ENCODE measurements at regions not wholly inside any gene's neighbourhood (a gene's known extent, or its start where the extent isn't known, plus 50 kb on each side); places are given as distances from the start of the nearest gene placed in this dataset.
"Not testable (repeated sequence)": the region's sequence is repeated elsewhere in the genome, so short reads cannot be mapped to it uniquely, and the experiment has no call there.

DNA sequence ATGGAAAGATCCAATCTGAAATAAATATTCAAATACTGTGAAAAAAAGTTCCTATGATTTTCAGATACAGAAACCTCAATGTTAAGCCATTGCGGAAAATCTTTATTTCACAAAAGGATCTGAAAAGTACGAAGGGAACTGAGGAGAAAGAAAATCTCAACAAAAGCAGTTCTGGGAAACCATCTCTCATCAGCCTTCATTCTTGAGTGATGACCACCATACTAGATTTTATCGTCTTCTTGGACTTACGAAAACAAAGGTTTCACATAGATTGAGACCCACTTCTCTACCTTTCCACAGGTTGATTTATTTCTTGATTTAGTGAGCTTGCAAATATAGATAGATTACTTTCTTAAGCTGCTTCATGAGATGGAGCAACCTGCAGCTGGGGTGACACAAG, 293.4 kb upstream of the LYZL1 start:
- no peak for DNase-seq

DNA sequence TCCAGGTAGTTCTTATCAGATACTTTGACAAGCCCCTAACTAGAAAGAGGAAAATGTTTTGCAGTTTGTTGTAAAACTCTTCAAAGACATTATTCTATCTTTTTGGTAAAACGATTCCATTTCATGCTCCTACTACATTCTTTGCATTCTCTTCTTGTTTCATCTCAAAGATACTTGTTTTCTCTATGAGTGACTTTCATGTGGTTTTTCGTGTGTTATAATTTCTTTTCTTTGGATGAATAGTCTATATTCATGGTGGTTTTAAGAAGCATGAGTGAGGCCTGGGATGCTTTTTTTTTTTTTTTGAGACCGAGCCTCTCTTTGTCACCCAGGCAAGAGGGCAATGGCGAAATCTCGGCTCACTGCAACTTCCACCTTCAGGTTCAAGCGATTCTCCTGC, 292.5 kb upstream of the LYZL1 start:
- DNase-seq, result no peak

DNA sequence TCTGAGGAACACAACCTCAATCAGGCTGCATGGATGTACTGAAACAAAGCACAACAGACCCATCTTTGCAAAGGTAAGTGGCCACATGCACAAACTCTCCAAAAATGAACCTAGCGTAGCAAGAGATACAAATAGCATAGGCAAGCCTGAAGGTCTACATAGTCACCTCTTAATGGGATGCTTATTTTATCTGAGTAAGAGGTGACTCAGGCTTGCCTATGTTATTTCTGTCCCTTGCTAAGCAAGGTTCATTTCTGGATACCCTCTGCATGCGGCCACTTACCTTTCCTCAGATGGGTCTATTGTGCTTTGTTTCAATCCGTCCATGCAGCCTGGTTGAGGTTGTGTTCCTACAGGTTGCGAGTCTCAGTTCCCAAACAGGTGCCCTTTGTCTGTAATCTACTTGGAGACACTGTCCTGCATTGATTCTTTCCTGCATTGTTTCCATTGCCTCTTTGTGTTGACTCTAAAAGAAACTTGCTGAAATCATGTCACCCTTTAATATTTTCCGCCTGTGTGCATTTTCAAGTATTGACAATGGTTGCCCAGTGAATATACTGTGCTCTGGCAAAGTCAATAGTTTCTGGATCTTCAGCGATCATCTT, 291.8 kb upstream of the LYZL1 start:
- no peak for DNase-seq

DNA sequence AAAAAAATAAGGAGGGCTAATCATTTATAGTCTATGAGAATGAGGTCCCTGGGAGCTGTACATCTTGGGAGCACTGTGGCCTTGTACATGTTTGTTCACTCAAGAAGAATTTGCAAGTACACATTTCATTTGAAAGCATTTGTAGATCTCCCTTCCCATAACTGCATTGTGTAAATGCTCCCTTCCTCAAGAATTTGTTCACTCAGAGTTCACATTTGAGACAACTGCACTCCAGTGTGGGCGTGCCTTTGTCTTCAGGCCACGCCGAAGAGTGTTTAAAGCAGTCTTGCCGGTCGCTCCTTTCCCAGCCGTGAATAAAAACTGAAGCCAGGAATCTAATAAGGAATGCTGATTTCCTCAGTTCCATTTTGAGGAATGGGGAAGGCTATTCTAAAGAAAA, 291.1 kb upstream of the LYZL1 start:
- DNase-seq, result no peak

DNA sequence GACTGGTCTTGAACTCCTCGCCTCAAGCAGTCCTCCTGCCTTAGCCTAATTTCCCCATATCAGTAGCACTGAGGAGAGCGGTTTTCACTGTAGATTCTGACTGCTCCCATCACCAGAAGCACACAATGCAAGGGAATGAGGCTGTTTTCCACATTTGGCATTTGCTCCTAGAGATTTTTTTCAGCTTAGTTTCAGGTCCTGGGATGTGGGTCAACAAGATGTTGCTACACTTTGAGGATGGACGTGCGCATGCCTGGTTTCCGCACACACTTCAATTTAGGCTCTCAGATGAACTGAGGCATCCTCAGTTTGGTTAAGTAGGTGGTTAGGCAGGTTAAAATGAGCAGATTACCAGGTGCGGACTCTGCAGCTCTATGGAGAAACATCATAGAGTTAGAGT, 287.1 kb upstream of the LYZL1 start:
- no peak for DNase-seq

DNA sequence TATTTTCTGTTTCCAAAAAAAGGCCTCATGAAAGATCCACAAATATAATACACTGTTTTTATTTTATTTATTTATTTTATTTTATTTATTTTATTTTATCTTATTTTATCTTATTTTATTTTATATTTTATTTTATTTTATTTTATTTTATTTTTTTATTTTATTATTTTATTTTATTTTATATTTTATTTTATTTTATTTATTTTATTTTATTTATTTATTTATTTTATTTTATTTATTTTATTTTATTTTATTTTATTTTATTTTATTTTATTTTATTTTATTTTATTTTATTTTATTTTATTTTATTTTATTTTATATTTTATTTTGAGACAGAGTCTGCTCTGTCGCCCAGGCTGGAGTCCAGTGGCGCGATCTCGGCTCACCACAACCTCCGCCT, 285.9 kb upstream of the LYZL1 start:
- DNase-seq, result not testable (repeated sequence)

DNA sequence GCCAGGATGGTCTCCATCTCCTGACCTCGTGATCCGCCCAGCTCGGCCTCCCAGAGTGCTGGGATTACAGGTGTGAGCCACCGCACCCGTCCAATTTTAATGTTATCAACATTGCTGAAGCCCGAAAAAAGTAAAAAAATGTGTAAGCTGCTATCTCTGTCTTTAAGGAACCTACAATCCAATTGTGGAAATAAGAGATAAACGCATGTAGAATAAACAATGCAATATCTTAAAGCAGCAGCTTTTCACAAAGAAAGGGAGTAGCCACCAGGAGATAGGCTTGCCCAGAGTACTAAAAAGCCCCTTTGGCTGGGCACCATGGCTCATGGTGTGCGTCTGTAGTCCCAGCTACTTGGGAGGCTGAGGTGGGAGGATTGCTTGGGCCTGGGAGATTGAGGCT, 282.9 kb upstream of the LYZL1 start:
- no peak for DNase-seq

DNA sequence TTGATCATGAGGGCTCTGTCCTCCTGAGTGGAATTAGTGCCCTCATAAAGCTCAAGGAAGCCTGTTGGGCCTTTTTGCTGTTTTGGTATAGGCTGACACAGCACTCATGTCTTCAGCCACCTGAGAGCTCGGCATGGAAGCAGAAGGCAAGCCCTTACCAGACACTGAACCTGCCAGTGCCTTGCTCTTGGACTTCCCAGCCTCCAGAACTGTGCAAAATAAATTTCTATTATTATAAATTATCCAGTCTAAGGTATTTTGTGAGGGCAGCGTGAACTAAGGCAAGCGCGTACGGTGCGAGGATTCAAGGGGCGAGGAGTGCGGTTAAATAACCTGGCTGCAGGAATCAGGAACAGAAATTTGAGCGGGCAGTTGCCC, 281.5 kb upstream of the LYZL1 start:
- DNase-seq, result no peak

DNA sequence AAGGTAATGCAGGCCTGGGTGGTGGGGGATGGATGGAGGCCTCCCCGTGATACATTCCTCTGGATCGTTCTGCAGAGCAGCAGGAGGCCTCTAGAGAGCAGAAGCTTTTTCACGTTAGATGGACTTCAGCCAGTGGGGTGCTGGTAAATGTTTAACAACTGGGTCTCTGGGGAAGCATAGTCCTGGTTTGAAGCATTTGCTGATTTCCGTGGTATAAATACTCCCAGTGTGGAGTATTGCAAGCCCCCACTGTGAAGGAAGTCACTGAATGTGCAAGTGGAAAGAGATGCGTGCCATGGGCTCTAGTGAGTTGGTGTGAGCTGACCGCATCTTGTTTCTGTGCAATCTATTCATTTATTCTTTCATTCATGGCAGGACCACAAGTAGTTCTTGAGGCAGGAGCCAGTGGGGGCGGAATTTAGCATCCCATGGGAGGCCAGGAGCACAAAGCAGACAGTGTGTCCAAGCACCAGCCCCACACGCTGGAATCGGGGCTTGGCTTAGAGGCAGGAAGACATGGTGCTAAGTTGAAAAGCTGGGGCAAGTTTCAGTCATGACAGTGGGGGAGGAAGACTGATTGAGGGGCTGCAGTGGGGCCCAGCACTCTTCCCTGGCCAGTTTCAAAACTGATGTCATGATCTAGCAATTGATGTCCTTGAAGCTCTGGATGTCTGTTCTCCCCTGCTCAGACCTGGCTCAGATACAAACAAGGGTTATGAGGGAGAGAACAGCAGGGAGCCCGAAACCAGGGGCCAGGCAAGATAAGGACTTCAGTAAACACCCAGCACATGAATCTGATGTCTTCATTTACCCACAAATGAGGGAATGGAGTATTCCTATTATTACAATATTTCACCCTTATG, 280.9 kb upstream of the LYZL1 start:
- no peak for DNase-seq

DNA sequence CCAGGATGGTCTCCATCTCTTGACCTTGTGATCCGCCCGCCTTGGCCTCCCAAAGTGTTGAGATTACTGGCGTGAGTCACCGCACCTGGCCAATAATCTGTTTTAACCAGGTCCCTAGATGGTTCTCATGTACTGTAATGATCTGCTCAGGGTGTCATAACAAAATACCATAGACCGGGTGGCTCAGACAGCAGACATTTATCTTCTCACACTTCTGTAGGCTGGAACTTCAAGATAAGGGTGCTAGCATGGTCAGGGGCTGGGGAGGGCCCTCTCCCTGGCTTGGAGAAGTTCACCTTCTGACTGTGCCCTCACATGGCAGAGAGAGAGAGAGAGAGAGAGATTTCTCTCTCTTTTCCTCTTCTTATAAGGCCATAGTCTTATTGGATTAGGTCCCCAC, 279.4 kb upstream of the LYZL1 start:
- no peak for DNase-seq

DNA sequence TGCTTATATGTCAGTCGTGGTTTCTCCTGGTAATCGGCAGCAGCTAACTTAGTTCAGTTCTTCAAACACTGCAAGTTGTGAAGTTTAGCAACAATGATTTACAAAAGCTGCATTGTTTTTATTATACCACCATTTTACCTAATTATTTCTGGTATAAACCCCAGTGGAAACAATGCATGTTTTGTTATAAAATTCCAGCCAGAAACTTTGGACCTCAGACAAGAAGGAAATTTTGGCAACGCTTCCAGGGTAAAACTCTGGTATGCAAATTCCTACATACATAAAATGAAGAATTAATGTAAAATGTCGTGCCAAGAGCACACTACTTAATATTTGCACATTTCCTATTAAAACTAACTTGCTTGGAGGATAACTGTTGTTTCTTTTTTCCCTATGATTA, 277.4 kb upstream of the LYZL1 start:
- no peak for DNase-seq

DNA sequence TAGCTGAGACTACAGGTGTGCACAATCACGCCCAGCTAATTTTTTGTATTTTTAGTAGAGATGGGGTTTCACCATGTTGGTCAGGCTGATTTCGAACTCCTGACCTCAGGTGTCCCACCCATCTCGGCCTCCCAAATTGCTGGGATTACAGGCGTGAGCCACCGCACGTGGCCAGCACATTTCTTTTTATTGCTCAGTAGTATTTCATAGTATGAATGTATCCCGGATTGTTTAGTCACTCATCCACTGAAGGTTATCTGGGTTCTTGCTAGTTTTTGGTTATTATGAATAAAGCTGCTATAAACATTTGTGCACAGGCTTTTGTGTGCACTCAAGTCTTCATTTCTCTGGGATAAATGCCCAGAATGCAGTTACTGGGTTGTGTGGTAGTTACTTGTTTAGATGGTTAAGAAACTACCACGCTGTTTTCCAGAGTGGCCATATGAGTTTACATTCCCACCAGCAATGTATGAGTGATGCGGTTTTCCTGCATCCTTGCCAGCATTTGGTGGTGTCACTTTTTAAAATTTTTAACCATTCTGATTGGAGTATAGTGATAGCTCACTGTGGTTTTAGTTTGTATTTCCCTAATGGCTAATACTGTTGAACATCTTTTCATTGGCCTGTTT, 275.8 kb upstream of the LYZL1 start:
- no peak for DNase-seq

DNA sequence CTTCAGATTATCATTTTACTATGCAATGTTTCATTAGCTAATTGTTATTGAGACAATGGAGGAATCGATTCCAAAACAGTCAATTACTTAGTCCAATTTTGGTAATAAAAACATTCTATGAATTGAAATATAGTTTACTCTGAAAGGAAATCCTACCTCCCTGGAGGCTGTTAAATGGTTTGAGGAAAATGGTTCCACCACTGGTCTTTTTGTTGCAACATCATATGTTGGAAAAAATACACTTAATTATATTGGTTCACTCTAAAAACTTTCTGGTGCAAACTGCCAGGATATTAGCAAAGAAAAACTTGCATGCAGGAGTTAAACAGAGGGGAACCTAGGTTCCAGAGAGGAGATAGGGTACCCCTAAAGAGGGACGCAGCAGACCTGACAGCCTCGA, 267.3 kb upstream of the LYZL1 start:
- no peak for DNase-seq

DNA sequence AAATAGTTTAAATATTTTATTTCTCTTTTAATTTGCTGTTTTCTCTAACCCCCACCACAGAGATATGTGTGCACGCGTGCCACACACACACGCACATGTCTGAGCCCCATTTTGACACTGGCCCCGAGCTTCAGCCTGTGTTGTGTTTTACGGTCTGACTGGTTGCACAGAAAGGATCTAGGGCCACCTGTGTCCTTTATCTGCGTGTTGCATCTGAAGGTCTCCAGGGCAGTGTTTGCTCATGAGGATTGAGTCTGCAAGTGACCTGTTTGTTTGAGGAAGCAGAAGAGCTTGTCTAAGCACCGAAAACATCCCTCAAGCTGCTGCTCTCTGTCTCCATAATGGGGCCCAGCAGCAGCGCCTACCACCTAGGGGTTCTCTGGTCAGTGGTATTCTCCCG, 266.4 kb upstream of the LYZL1 start:
- DNase-seq, result no peak

DNA sequence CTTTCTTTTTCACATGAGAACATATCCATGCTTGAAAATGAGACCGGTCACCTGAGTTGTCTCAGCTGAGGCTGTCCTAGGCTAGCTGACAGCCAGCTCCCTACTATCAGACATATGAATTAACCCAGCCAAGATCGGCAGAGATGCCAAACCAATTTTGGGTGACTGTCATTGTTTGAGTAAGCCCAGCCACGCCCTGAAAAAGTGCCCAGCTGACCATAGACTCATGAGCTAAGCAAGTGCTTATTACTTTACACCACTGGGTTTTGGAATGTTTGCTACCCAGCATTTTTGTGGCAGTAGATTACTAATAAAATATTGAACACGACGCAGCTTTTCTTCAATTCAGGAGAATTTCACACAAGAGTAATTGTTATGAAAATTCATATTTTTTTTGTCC, 265.2 kb upstream of the LYZL1 start:
- no peak for DNase-seq

DNA sequence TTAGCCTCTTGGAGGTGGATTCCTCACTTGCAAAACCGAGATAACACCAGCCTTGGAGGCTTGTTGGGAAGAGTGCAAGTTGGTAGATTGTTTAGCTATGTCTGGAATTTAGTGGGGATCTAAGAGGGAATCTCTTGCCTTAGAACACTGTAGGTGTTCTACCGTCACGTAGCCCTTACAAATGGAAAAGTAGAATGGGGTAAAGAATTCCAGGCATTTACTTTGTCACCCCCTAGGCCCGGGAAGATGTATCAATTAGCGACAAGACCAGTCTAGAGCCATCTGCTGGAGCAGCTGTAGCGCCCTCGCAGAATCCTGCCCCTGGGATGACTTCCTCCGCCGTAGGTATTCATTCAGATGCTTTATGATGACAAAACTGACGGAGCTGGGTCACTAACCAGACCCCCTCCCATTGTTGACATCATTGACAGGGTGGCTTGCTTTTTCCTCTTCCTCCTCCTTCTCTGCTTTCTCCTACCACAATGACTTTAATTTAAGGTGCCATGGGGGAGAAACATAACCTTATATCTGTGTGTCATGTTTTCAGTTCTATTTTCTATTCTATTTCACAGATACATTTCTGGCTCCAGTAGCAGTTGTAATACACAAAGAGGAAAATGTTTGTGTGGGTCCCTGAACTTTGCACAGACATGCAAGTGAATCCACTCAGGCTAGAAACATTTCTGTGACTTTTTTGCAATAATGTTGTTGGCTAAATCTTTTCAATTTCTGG, 262.6 kb upstream of the LYZL1 start:
- no peak for DNase-seq

DNA sequence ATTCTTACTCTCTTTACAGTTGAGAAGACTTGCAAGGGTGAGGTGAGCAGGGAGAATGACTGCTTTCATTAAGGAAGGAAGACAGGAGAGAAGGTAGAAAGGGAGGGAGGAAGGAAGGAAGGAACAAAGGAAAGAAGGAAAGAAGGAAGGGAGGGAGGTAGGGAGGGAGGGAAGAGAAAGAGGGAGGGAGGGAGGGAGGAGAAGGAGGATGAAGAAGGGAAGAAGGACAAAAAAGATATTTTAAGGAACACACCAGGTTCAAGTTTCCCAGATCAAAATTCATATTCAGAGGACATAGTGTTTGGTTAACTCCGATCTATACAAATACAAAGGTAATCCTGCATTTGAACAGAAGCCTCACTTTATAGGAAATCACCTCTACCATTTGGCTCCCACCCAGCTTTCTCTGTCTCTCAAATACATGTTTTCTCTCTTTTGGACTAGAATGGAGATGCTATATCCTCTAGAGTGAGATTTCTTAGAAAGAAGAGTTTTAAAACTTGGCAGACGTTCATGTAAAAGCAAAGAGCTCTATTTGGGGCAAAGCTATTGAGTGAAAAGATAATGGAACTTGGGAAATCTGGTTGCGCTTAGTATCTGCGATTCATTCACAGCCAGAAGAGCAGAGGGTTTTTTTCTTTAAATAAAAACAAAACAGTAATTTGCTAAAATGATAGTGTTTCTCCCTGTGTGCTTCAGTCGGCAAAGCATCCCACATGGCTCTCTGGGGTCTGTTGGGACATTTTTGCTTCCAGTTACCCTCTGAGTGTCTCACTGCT, 261.9 kb upstream of the LYZL1 start:
- DNase-seq, result no peak

DNA sequence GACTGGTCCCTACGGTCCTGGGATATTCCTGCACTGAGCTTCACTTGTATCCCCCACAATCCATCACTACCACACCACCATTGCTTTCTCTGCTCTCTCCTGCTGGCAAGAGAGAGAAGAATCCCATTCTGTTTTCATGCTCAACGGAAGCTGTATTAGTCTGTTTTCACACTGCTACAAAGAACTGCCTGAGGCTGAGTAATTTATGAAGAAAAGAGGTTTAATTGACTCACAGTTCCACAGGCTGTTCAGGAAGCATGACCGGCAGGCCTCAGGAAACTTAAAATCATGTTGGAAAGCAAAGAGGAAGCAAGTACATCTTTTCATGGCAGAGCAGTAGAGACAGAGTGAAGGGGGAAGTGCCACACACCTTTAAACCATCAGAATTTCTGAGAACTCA, 260.4 kb upstream of the LYZL1 start:
- no peak for DNase-seq

DNA sequence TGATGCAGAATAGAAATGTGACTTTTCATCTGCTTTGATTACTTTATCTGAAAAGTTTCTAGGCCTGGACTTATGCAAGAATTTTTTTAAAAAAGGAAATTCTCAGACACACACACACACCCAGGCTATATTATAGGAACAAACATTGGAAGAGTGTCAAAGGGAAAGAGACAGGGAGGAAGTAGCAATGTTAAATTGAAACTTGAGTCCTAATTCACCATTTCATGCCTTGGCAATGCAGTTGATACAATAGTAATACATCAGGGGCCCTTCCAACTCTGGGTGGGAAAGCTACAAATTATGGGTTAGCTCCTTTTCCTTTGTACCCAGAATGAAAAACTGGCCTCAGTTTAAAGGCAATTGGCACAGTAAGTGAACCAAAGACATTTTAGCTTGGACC, 258.0 kb upstream of the LYZL1 start:
- DNase-seq, result no peak

DNA sequence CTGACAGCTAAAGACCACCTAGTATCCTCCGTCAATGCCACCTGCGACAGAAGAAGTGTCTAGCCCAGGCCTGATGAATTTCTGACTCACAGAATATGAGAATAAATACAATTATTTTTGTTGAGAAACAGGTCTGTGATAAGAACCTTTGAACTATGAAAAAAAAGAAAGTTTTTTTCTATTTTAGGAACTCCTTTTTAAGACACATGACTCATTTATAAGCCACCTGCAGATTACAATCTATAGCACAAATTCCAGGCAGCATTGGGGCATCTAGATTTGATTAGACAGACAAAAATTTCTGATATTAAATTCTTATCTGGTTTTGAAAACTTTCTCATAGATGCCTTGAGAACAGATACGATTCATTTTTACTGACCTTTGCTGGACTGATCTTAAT, 256.7 kb upstream of the LYZL1 start:
- DNase-seq, result no peak

DNA sequence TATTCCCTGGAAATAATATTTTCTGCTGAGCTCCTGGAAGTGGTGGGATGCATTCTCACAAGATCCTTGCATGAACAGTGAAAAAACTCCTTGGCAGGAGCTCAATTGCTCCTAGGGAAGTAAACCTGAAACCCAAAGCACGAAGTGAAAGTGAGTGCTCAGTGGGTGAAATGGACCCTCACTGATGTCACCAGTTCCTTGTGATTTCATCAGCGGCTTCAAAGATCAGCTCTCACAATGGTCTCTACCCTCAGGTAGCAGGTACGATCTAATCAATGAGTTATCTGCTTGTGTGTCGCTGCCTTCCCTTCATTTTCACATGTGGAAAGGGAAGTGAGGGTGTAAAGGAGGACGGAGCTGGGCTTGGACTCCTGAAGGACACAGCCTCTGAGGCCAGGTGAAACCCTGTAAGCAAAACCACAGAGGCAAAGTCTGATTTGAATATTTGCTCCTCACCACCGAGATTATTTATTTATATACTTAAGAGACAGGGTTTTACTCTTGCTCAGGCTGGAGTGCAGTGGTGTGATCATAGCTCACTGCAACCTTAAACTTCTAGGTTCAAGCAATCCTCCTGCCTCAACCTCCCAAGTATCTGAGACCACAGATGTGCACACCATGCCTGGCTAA, 255.4 kb upstream of the LYZL1 start:
- no peak for DNase-seq

DNA sequence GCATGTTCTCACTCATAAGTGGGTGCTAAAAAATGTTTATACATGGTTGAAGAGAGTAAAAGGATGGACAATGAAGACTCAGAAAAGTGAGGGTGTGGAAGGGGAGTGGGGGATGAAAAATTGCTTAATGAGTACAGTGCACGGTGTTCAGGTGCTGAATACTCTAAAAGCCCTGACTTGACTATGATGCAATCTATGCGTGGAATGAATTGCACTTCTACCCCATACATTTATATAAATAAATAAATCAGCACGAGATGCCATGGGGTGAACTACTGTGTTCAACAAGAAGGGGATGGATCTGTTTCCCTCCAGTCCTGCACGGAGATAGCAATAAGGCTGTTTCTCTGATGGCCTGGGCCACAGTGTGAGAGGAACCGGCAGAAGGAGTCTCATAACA, 254.3 kb upstream of the LYZL1 start:
- DNase-seq, result no peak
